NCI-H526 (cell line): ENCODE measurements at regions not wholly inside any gene's neighbourhood (a gene's known extent, or its start where the extent isn't known, plus 50 kb on each side); places are given as distances from the start of the nearest gene placed in this dataset.
"Not testable (repeated sequence)": the region's sequence is repeated elsewhere in the genome, so short reads cannot be mapped to it uniquely, and the experiment has no call there.

Experiments used
- DNase-seq, 2 experiments: peaks; one replicate each; lab custom pipeline; 2025; lab: John Stamatoyannopoulos, UW

- DNase-seq, result no peak
These were observed 184.3 kb upstream of the ATP10B start for GRCh38 chr5:161036296-161036695.

DNA sequence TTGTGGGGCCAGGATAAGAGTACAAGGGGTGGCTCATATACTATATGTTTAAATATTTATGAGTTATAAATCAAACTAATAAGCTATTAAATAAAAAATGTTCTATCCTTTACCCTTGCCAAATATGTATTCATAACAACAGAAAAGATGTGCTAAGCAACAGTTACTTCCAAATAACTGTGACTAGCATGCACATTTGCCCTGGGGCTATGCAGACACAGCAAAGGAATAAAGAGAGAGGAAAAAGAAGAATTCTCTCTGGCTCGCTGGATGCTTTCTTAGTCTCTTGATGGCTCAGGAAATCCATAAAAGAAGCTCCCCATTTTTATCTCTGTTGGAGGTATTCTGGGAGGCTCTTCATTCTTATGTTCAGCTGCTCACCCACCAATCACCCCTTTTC, 182.4 kb upstream of the ATP10B start:
- DNase-seq, result no peak

GRCh38 chr5:161030229-161030628, 178.2 kb upstream of the ATP10B start:
- DNase-seq, result no peak

DNA sequence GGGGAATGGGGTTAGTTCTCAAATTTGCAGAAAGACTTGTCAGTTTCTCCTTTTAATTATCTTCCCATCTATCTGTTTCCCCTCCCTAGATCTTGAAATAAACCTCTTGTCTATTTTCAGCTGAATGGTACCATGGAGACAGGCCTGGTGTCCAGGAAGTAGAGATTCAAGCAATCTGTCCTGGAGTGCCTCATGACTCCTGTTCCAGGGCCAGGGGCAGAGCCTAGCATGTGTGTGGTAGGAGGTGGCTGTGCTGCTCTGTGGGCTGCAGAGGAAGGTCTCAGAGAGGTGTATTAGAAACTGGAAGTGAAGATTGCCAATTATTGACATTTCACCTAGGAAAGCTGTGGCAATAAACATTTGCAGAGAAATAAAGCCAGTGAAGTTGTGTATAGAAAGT, 175.8 kb upstream of the ATP10B start:
- DNase-seq, result no peak

DNA sequence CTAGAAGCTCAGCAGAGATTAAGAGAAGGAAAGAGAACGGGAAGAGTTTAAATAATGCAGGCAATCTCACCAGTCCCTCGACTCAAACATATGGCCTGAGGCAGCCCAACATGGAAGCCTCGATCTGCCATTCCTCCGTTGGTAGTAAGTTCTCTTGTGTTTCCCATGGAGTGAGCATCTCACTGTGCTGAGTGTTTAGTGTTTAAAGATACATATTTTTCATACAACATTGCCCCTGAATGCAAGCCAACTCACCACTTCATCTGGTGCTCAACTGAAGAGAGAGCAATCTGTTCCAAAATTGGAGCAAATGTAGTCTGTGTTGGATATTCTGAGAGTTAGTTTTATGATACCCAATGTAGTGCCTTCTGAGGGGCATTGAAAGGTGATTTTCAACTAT, 171.5 kb upstream of the ATP10B start:
- no peak for DNase-seq

GRCh38 chr5:161022151-161022550, 170.1 kb upstream of the ATP10B start:
- no peak for DNase-seq

GRCh38 chr5:161009817-161010216, 157.8 kb upstream of the ATP10B start:
- no peak for DNase-seq

DNA sequence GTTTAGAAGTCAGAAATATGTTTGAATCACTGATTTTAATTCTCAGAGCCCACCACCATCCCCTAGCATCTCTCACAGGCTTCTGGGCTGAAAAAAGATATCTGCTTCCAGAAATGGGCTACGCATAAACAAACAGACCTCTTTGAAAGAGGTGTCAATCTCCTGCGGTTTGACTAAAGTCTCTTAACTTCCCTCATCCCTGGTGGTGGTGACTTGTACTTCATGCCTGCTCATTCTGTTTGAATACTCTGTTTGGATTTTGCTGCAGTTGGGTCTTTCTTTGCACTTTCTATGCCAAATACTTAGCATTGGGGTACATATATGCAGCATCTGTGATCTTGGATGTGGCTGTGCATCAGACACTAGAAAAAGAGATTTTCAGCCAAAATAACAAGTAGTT, 157.2 kb upstream of the ATP10B start:
- DNase-seq, result no peak

DNA sequence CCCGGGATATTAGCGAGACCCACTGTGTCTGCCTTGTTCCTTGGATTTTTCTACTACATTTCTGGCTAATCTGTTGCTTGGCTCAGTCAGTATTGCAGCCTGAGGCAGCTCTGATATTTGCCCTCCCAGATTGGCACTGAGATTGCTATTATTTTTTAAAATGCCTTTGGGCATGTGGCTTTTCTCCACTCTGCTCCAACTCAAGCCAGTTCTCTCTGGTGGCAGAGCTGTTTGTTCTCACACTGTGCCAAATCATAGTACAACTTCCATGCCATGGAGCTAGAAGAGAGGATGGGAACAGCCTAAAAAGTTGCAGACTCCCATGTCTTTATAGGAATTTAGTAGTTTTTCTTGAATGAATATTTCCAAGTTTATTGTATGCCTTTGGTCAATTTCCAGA, 155.9 kb upstream of the ATP10B start:
- DNase-seq, result no peak

DNA sequence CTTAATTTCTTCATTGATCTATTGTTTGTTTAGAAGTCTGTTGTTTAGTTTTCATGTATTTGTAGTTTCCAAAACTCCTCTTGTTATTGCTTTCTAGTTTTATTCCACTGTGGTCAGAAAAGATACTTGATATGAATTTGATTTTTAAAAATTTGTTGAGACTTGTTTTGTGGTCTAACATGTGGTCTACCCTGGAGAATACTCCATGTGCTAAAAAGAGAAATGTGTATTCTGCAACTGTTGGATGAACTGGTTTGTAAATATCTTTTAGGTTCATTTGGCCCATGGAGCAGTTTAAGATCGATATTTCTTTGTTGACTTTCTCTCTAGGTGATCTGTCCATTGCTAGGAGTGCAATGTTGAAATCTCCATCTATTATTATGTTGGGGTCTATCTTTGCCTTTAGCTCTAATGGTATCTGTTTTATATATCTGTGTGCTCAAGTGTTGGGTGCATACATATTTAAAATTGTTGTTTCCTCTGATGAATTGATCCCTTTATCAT, 150.6 kb upstream of the ATP10B start:
- DNase-seq, result no peak

- peak; percentile 20 to 33 for DNase-seq
These were observed 149.6 kb upstream of the ATP10B start for GRCh38 chr5:161001604-161002003.

DNA sequence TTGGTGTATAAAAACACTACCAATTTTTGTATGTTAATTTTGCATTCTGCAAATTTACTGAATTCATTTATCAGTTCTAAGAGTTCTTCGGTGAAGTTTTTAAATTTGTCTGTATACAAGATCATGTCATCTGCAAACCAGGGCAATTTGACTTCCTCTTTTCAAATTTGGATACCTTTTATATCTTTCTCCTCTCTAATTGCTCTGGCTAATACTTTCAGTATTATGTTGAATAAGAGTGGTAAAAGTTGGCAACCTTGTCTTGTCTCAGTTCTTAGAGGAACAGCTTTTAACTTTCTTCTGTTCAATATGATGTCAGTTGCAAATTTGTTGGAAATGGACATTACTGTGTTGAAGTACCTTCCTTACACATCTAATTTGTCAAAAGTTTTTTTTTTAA, 149.1 kb upstream of the ATP10B start:
- DNase-seq, result not testable (repeated sequence)

GRCh38 chr5:160991205-160991604, 139.2 kb upstream of the ATP10B start:
- DNase-seq, result no peak

GRCh38 chr5:160979385-160979784, 127.4 kb upstream of the ATP10B start:
- DNase-seq, result no peak

DNA sequence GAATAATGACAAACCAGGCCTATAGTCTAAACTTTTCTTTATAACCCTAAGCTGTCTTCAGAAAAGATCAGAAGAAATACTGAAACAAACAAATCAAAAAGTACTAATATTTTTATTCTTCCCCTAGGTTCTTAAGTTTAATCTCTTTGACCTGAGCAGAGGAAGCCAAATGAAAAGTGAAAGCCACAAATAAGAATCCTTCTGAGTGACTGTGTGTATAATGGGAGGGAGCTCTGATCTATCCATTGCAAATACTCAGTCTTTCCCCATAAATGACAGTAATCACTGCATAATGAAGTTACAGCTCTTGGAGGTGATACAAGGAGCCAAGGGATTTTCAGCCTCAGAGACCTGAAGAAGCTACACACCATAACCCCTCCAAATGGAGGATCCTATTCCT, 126.9 kb upstream of the ATP10B start:
- DNase-seq, result no peak

- DNase-seq, result no peak
These were observed 124.2 kb upstream of the ATP10B start for GRCh38 chr5:160976181-160976580.

DNA sequence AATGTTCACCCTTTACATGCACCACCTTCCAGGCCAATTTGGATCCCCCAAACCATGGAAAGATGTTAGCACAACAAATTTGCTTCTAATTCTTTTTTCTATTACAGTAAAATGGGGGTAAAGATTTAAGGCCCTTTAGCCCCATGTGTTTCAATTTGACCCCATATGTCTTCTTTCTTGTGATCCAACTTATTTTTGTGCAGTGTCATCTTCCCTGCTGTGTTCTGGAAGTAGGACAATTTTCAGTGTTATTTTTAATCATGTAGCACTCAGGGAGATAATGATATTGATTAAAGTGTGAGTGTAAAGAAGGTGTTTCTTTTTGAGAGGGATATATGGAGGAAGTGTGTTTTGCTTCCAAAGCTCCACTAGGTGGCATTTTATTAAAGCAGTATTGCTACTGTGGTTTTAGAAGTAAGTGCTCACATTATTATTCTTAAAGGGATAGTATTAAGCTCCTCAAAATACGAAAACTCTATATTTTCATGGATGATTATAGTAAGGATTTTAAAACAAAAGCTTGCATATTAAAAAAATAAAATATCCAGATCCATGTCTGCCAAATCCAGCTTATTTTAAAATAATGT, 118.7 kb upstream of the ATP10B start:
- peak; percentile 10 to 13 for DNase-seq

- no peak for DNase-seq
These were observed 117.6 kb upstream of the ATP10B start for GRCh38 chr5:160969645-160970044.

- no peak for DNase-seq
These were observed 116.5 kb upstream of the ATP10B start for GRCh38 chr5:160968480-160968879.

DNA sequence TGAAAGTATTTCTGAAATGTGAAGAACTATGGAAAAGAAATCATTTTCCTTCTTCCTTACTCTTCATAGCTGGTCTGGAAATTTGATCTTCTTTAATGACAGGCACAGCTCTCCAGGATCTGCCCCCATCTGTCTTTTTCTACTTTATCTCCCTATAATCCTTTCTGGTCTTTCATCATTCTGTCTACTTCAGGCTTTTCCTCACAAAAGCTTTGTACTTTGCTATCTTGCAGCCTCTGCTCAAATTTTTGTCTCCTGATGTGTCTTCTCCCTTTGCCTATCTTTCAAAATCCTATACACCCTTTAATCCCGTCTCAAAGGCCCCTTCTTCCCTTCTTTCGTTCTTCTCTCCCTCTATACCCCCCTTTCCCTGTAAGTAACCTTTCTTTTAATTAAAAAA, 114.9 kb upstream of the ATP10B start:
- DNase-seq, result no peak

- DNase-seq, result no peak
These were observed 109.8 kb upstream of the ATP10B start for GRCh38 chr5:160961761-160962160.

DNA sequence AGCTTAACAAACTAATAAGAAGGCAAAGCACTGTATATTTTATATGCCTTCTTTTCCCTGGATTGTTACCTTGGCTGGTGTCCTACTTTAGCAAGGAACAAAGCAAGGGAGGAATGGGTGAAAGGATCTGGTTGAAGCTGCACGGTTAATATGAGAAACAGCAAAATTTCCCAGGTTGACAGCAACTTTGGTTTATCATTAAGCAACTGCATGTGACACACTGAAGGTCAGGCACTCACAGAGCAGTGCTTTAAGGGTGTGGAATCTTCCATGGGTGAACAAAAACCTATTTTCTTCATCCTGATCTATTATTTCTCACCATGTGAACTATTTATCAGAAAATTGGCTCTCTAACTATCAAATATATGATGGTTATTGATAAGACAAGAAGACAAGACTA, 109.0 kb upstream of the ATP10B start:
- no peak for DNase-seq

DNA sequence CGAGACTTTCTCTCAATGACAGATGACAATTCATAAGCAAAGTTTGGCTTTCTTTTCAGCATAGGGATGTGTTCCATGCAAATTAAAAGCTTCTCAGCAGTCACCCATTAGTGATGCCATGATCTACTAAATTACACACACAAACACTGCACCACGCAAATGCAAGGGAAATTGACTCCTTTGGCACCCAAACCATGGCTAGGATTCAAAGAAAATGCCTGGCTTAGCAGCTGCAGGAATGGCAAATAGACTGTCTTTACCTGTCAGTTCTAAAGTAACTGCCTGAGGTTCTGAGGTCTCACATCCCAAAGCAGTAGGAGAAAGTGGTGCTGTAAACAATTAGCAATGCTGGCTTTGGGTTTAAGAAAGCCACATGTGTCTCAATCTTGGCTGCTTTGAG, 108.6 kb upstream of the ATP10B start:
- DNase-seq, result no peak

DNA sequence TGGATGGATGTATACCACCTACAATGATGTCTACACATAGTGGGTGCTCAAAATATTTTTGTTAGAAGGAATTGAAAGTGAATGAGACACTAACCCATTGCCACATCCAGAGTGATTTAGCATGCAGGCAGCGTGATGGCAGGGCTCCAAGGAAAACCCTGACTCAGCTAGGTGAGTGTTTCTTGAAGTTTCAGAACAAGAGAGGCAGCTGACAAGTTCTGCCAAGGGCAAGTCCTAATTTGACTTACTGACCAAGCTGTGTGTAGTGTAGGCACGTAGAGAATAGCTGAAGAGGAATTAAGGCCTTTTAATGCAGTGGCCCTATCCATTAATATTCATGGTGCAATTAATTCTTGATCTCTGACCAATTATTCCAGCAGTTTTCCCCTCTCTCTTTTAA, 107.8 kb upstream of the ATP10B start:
- DNase-seq, result no peak
